IMR-90 (cell line): ENCODE measurements at regions not wholly inside any gene's neighbourhood (a gene's known extent, or its start where the extent isn't known, plus 50 kb on each side); places are given as distances from the start of the nearest gene placed in this dataset.

ENCODE experiments used
- ATAC-seq: fragments of 200-7000 bp; cut with Tn5 transposase; 2 replicates; pipeline ENCODE4 v1.9.1; 2020; ENCODE audit warnings: low read depth, mild to moderate bottlenecking, moderate library complexity
- BruUV-seq: library from RNA; stranded (reverse); fragments of 400-500 nt; replicated peaks from 2 replicates; lab custom pipeline; 2021; lab: Mats Ljungman, UMichigan
- CTCF ChIA-PET: fragments of 300-600 bp; formaldehyde crosslinking; extraction: SDS; loops from one replicate; lab custom pipeline; 2021; ENCODE audit warnings: antibody characterized with exemption; lab: Yijun Ruan, JAX
- POLR2A ChIA-PET: fragments of 300-600 bp; sonication (Branson Sonifier 250); formaldehyde crosslinking; loops from one replicate; lab custom pipeline; 2022; ENCODE audit warnings: antibody characterized with exemption; ENCODE audit not compliant: unreplicated experiment; lab: Charles Lee
- DNase-seq: peaks from one replicate; pipeline ENCODE4 v3.0.0; 2013
- H2AFZ ChIP-seq: replicated peaks from 2 replicates; pipeline ENCODE3; 2013; ENCODE audit warnings: low read length, mild to moderate bottlenecking; ENCODE audit not compliant: poor library complexity
- H2AK5ac ChIP-seq: 2 replicates; pipeline ENCODE4 v1.6.1; 2013; ENCODE audit warnings: low read depth, low read length, inconsistent platforms
- H2AK9ac ChIP-seq: replicated peaks from 2 replicates; pipeline ENCODE3; 2013; ENCODE audit warnings: mild to moderate bottlenecking, low read depth, low read length, moderate library complexity; ENCODE audit not compliant: poor library complexity
- H2BK120ac ChIP-seq: 2 replicates; pipeline ENCODE4 v1.6.1; 2013; ENCODE audit warnings: low read depth, low read length, inconsistent platforms
- H2BK15ac ChIP-seq: 3 replicates; pipeline ENCODE4 v1.6.1; 2013; ENCODE audit warnings: low read depth, low read length, inconsistent platforms
- H2BK20ac ChIP-seq: 2 replicates; pipeline ENCODE4 v1.6.1; 2013; ENCODE audit warnings: low read depth, mild to moderate bottlenecking, inconsistent platforms, low read length, moderate library complexity
- H2BK5ac ChIP-seq: 2 replicates; pipeline ENCODE4 v1.6.1; 2013; ENCODE audit warnings: mild to moderate bottlenecking, low read depth, low read length, inconsistent platforms; ENCODE audit not compliant: poor library complexity, severe bottlenecking
- H3K14ac ChIP-seq: replicated peaks from 2 replicates; pipeline ENCODE4 v1.6.1; 2013; ENCODE audit warnings: low read depth, low read length, inconsistent platforms
- H3K18ac ChIP-seq: 2 replicates; pipeline ENCODE4 v1.6.1; 2013; ENCODE audit warnings: low read depth, low read length, control low read depth
- H3K23ac ChIP-seq: 2 replicates; pipeline ENCODE4 v1.6.1; 2013; ENCODE audit warnings: low read depth, low read length, inconsistent platforms
- H3K27ac ChIP-seq: 2 replicates; pipeline ENCODE4 v1.5.1; 2013; ENCODE audit warnings: mild to moderate bottlenecking, control low read depth, low read length; ENCODE audit not compliant: insufficient read depth
- H3K27me3 ChIP-seq: 2 replicates; pipeline ENCODE4 v1.6.1; 2013; ENCODE audit warnings: low read length; ENCODE audit not compliant: control insufficient read depth, insufficient read depth
- H3K36me3 ChIP-seq: 2 replicates; pipeline ENCODE4 v1.6.1; 2013; ENCODE audit warnings: low read length, mixed read lengths; ENCODE audit not compliant: control insufficient read depth, insufficient read depth
- H3K4ac ChIP-seq: 2 replicates; pipeline ENCODE4 v1.6.1; 2013; ENCODE audit warnings: low read depth, low read length, inconsistent platforms
- H3K4me1 ChIP-seq: 2 replicates; pipeline ENCODE4 v1.6.1; 2013; ENCODE audit warnings: low read length, mixed read lengths; ENCODE audit not compliant: control insufficient read depth, insufficient read depth
- H3K4me2 ChIP-seq: 2 replicates; pipeline ENCODE4 v1.6.1; 2013; ENCODE audit warnings: low read depth, mild to moderate bottlenecking, control low read depth, low read length, moderate library complexity
- H3K4me3 ChIP-seq: 2 replicates; pipeline ENCODE4 v1.5.1; 2013; ENCODE audit warnings: low read depth, mild to moderate bottlenecking, control low read depth, low read length, moderate library complexity; ENCODE audit not compliant: insufficient read depth
- H3K56ac ChIP-seq: 2 replicates; pipeline ENCODE4 v1.6.1; 2013; ENCODE audit warnings: low read length, inconsistent platforms; ENCODE audit not compliant: insufficient read depth; ENCODE audit errors: extremely low read depth
- H3K79me1 ChIP-seq, 2 experiments: 2 replicates each; pipeline ENCODE4 v1.6.1; 2013; ENCODE audit warnings: low read length in 2 of 2, inconsistent platforms in 1 of 2, low read depth in 1 of 2
- H3K9ac ChIP-seq: 2 replicates; pipeline ENCODE4 v1.6.1; 2013; ENCODE audit warnings: low read depth, low read length, control low read depth
- H3K9me1 ChIP-seq: 2 replicates; pipeline ENCODE4 v1.6.1; 2013; ENCODE audit warnings: low read length, inconsistent platforms; ENCODE audit not compliant: insufficient read depth
- H3K9me3 ChIP-seq: 2 replicates; pipeline ENCODE4 v1.6.1; 2013; ENCODE audit warnings: low read length; ENCODE audit not compliant: control insufficient read depth, insufficient read depth
- H4K20me1 ChIP-seq: 2 replicates; pipeline ENCODE4 v1.6.1; 2013; ENCODE audit warnings: low read length, inconsistent platforms; ENCODE audit not compliant: insufficient read depth
- H4K5ac ChIP-seq: 2 replicates; pipeline ENCODE4 v1.6.1; 2013; ENCODE audit warnings: mild to moderate bottlenecking, low read depth, low read length, control low read depth
- H4K8ac ChIP-seq, 2 experiments: 2 replicates each; pipeline ENCODE4 v1.6.1; 2013; ENCODE audit warnings: low read depth in 2 of 2, low read length in 2 of 2, control low read depth in 1 of 2, inconsistent platforms in 1 of 2
- H4K91ac ChIP-seq: 2 replicates; pipeline ENCODE4 v1.6.1; 2013; ENCODE audit warnings: low read depth, low read length, inconsistent platforms; ENCODE audit not compliant: insufficient read depth
- BHLHE40 ChIP-seq: fragments of 150-350 bp; IDR thresholded peaks from 2 replicates; pipeline ENCODE4 v1.6.1; 2016; ENCODE audit warnings: mild to moderate bottlenecking, low read depth, low read length
- CEBPB ChIP-seq: IDR thresholded peaks from 2 replicates; pipeline ENCODE4 v1.6.1; 2012; ENCODE audit warnings: low read depth, low read length, improper control_type of control experiment
- CHD1 ChIP-seq: IDR thresholded peaks from 2 replicates; pipeline ENCODE4 v1.6.1; 2012; ENCODE audit warnings: low read depth, low read length, improper control_type of control experiment
- MAZ ChIP-seq: IDR thresholded peaks from 2 replicates; pipeline ENCODE4 v1.6.1; 2012; ENCODE audit warnings: low read depth, mild to moderate bottlenecking, low read length, improper control_type of control experiment, moderate library complexity, borderline replicate concordance
- NFE2L2 ChIP-seq: fragments of 150-350 bp; IDR thresholded peaks from 2 replicates; pipeline ENCODE4 v1.6.1; 2016; ENCODE audit warnings: low read depth, mild to moderate bottlenecking, low read length
- RCOR1 ChIP-seq: IDR thresholded peaks from 2 replicates; pipeline ENCODE4 v1.6.1; 2012; ENCODE audit warnings: mild to moderate bottlenecking, low read length, improper control_type of control experiment; ENCODE audit not compliant: insufficient replicate concordance
- WGBS, 2 experiments: methylation state at CpG; one replicate each; pipeline versions ENCODE4 v1.1.5 to v1.1.7; 2013; ENCODE audit warnings: missing lambda C conversion rate in 2 of 2; ENCODE audit not compliant: insufficient read length in 1 of 2; ENCODE audit errors: extremely low coverage in 2 of 2; 5-methylcytosine and 5-hydroxymethylcytosine counted together
- dilution Hi-C: fragments of 300-500 bp; cut with HindIII; formaldehyde crosslinking; loops from one replicate; pipeline ENCODE4 v1.14.3; 2018; ENCODE audit warnings: low sequenced_read_pairs; ENCODE audit not compliant: unreplicated experiment
- in situ Hi-C: fragments of 300-500 bp; cut with MboI; formaldehyde crosslinking; loops from 3 replicates; pipeline ENCODE4 v1.14.3; 2019; ENCODE audit warnings: low sequenced_read_pairs, inconsistent platforms, mixed read lengths
- intact Hi-C: fragments of 100-400 bp; cut with micrococcal nuclease; formaldehyde crosslinking; loops from 2 replicates; pipeline ENCODE4 v1.10.0; 2022

DNA sequence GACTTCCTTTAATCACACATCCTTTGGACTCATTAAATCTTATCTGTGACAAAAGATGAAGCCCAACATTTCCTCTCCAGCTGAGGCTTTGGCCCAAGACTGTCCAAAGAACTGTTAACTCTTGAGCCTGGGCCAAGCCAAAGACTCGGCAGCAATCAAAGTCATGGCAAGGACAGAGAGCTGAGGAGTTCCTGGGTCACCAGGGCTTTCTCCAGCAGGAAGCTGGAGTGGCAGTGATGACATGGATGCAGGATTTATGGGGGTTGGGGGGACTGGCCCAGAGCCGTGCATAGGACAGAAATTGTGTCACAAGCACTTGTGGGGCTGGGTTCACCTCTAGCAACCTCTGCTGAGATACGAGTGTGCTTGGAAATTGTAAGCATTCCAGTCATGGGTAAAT lies 440.3 kb downstream of the PLK2 start:
- no peak overlapping the region for H3K9ac ChIP-seq
- no peak overlapping the region for H4K8ac ChIP-seq
- H3K18ac ChIP-seq, result no peak overlapping the region
- H3K9me3 ChIP-seq, result no peaks in the 10 kb centered on the region
- no peak overlapping the region for H4K5ac ChIP-seq
- no peaks in the 10 kb centered on the region for H4K20me1 ChIP-seq
- no CpG with 5 or more reads among the region's 3 CpGs for WGBS, 2 experiments
- H2BK5ac ChIP-seq, result no peak overlapping the region
- no peak for DNase-seq
- no peak overlapping the region for H2AFZ ChIP-seq
- no peak for ATAC-seq
- no peaks in the 10 kb centered on the region for H3K36me3 ChIP-seq
- BruUV-seq, result no TSS peak
- H3K79me1 ChIP-seq, result no peaks in the 10 kb centered on the region
- in situ Hi-C loops (no loop called here), dilution Hi-C loops (no loop called here), intact Hi-C loops (no loop called here)
- TF ChIP-seq MAZ (no peak), BHLHE40 (no peak), RCOR1 (no peak), NFE2L2 (no peak), CHD1 (no peak), CEBPB (no peak)
- no peak overlapping the region for H2BK120ac ChIP-seq
- H4K91ac ChIP-seq, result no peak overlapping the region
- no peaks in the 10 kb centered on the region for H3K9me1 ChIP-seq
- no peak overlapping the region for H2AK5ac ChIP-seq
- no peak overlapping the region for H3K4ac ChIP-seq
- H3K14ac ChIP-seq, result no peak overlapping the region
- H2BK15ac ChIP-seq, result no peak overlapping the region; the same call in 2 of the 3 replicates
- no peak overlapping the region for H3K4me2 ChIP-seq
- no peak overlapping the region for H3K23ac ChIP-seq
- no peak overlapping the region for H3K4me3 ChIP-seq
- H2AK9ac ChIP-seq, result no peak overlapping the region
- no peaks in the 10 kb centered on the region for H3K27me3 ChIP-seq
- H3K56ac ChIP-seq, result no peak overlapping the region
- ChIA-PET POLR2A (no interaction called here), CTCF (no interaction called here)
- peaks cover 9% of the 10 kb centered on the region for H3K4me1 ChIP-seq
- no peak overlapping the region for H3K27ac ChIP-seq
- no peak overlapping the region for H2BK20ac ChIP-seq
